GM19328 (cell line): ENCODE measurements at regions not wholly inside any gene's neighbourhood (a gene's known extent, or its start where the extent isn't known, plus 50 kb on each side); places are given as distances from the start of the nearest gene placed in this dataset.

ENCODE experiments used
- ATAC-seq: cut with Tn5 transposase; IDR thresholded peaks from one replicate; pipeline ENCODE4 v1.9.1; 2021; ENCODE audit warnings: mild to moderate bottlenecking, moderate library complexity; ENCODE audit not compliant: unreplicated experiment

DNA sequence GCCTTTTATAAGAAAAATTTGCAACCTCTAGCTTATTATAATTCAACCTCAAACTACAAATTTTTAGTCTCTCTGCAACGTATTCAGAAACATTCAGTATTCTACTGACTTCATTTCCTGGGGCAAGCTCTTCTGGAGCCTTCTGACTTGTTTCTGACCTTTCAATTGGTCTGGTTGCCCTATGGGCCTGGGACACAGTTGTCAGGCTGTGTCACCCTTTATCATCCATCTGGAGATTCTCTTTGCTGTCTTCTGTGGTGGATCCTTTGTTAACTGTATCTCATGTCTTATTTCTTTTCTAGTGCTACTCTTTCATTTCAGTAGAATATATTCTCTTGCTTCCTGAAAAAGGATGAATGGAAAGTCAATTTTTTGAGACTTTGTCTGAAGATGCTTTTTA lies 55.1 kb upstream of the PGRMC2 start:
- ATAC-seq = no peak

GRCh38 chr4:128341634-128342033 lies 54.0 kb upstream of the PGRMC2 start:
- no peak for ATAC-seq

- ATAC-seq = no peak
Observed at GRCh38 chr4:128338634-128339355, 51.2 kb upstream of the PGRMC2 start.

DNA sequence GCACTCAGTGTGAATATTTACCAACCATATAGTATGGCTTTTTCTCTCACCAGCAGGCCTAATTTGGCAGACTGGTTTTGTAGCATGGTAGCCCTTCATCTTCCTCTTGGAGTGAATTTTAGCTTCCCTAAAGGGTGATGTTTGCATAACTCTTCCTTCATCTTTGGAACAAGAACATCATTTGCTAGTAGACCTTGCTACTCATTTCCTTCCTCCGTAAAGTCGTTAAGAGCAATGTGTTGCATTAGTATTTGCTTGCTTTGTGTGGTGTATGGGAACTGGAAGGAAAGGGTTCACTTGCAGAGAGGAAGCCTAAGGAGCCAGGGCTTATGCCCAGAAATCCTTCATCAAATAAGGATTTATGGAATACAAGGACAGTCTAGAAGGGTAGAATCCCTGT lies 50.2 kb upstream of the PGRMC2 start:
- ATAC-seq = no peak
